NCI-H2081 (cell line): ENCODE measurements at regions not wholly inside any gene's neighbourhood (a gene's known extent, or its start where the extent isn't known, plus 50 kb on each side); places are given as distances from the start of the nearest gene placed in this dataset.

Source experiments
- DNase-seq, 2 experiments: peaks; one replicate each; lab custom pipeline; 2025; lab: John Stamatoyannopoulos, UW

- no peak for DNase-seq
Observed at GRCh38 chr2:237244976-237245646, 159.4 kb downstream of the COPS8 start.

- DNase-seq, result no peak
Observed at GRCh38 chr2:237250599-237250998, 163.4 kb downstream of the COL6A3 start.

- no peak for DNase-seq
Observed at GRCh38 chr2:237251986-237252385, 162.0 kb downstream of the COL6A3 start.

- no peak for DNase-seq
Observed at GRCh38 chr2:237253046-237253702, 160.8 kb downstream of the COL6A3 start.

GRCh38 chr2:237254369-237254861, 159.5 kb downstream of the COL6A3 start:
- DNase-seq, result no peak

GRCh38 chr2:237254911-237255578, 158.9 kb downstream of the COL6A3 start:
- no peak for DNase-seq

GRCh38 chr2:237256887-237257286, 157.1 kb downstream of the COL6A3 start:
- no peak for DNase-seq

- DNase-seq, result no peak
Observed at GRCh38 chr2:237257471-237257951, 156.5 kb downstream of the COL6A3 start.

- no peak for DNase-seq
Observed at GRCh38 chr2:237258116-237258515, 155.8 kb downstream of the COL6A3 start.

GRCh38 chr2:237258615-237259014, 155.3 kb downstream of the COL6A3 start:
- DNase-seq, result no peak

- no peak for DNase-seq
Observed at GRCh38 chr2:237259201-237259600, 154.8 kb downstream of the COL6A3 start.

GRCh38 chr2:237260039-237260620, 153.8 kb downstream of the COL6A3 start:
- no peak for DNase-seq

GRCh38 chr2:237260686-237261085, 153.3 kb downstream of the COL6A3 start:
- DNase-seq, result no peak

- DNase-seq, result no peak
Observed at GRCh38 chr2:237261327-237261726, 152.6 kb downstream of the COL6A3 start.

- no peak for DNase-seq
Observed at GRCh38 chr2:237262838-237263771, 150.9 kb downstream of the COL6A3 start.

- DNase-seq, result no peak
Observed at GRCh38 chr2:237264480-237265219, 149.3 kb downstream of the COL6A3 start.

GRCh38 chr2:237268004-237268708, 145.8 kb downstream of the COL6A3 start:
- no peak for DNase-seq

GRCh38 chr2:237269138-237269875, 144.7 kb downstream of the COL6A3 start:
- DNase-seq, result no peak

- no peak for DNase-seq
Observed at GRCh38 chr2:237270520-237270919, 143.4 kb downstream of the COL6A3 start.
